KMS-11 (cell line): ENCODE measurements at regions not wholly inside any gene's neighbourhood (a gene's known extent, or its start where the extent isn't known, plus 50 kb on each side); places are given as distances from the start of the nearest gene placed in this dataset.

ENCODE experiments used
- H2AFZ ChIP-seq: fragments of 200-600 bp; sonication (generic); 2 replicates; pipeline ENCODE4 v1.6.1; 2016; ENCODE audit warnings: antibody characterized with exemption, mixed run types, low read depth
- H3K27ac ChIP-seq: fragments of 200-600 bp; sonication (generic); 2 replicates; pipeline ENCODE4 v1.6.1; 2016; ENCODE audit warnings: mild to moderate bottlenecking, mixed run types
- H3K27me3 ChIP-seq: fragments of 200-600 bp; sonication (generic); 2 replicates; pipeline ENCODE4 v1.6.1; 2017; ENCODE audit warnings: mild to moderate bottlenecking, low read depth, mixed run types, moderate library complexity; ENCODE audit not compliant: insufficient read depth
- H3K36me3 ChIP-seq: fragments of 200-600 bp; sonication (generic); 2 replicates; pipeline ENCODE4 v1.6.1; 2017; ENCODE audit warnings: mild to moderate bottlenecking, mixed run types; ENCODE audit not compliant: insufficient read depth
- H3K4me1 ChIP-seq: fragments of 200-600 bp; sonication (generic); 2 replicates; pipeline ENCODE4 v1.6.1; 2016; ENCODE audit warnings: mild to moderate bottlenecking, low read depth, mixed run types; ENCODE audit not compliant: poor library complexity, severe bottlenecking
- H3K4me2 ChIP-seq: fragments of 200-600 bp; sonication (generic); 2 replicates; pipeline ENCODE4 v1.7.0; 2016; ENCODE audit warnings: mild to moderate bottlenecking, mixed run types
- H3K4me3 ChIP-seq: fragments of 200-600 bp; sonication (generic); IDR thresholded peaks from 2 replicates; pipeline ENCODE4 v1.6.1; 2017; ENCODE audit warnings: low read depth, low read length, mixed read lengths; ENCODE audit not compliant: insufficient read depth
- H3K79me2 ChIP-seq: fragments of 200-600 bp; sonication (generic); 2 replicates; pipeline ENCODE4 v1.6.1; 2016; ENCODE audit warnings: low read depth, mixed run types; ENCODE audit not compliant: insufficient read depth
- H3K9ac ChIP-seq: fragments of 200-600 bp; sonication (generic); 2 replicates; pipeline ENCODE4 v1.6.1; 2016; ENCODE audit warnings: mild to moderate bottlenecking, mixed run types
- H4K20me1 ChIP-seq: fragments of 200-600 bp; sonication (generic); 2 replicates; pipeline ENCODE4 v1.6.1; 2016; ENCODE audit warnings: mild to moderate bottlenecking, mixed run types; ENCODE audit not compliant: insufficient read depth
- TF ChIP-seq, protein P1 (sequence below): fragments of 200-600 bp; sonication (generic); conservative IDR thresholded peaks from 2 replicates; pipeline ENCODE4 v1.6.1; 2017; ENCODE audit warnings: low read depth, mild to moderate bottlenecking, antibody characterized with exemption, low read length, moderate library complexity, mixed read lengths

DNA sequence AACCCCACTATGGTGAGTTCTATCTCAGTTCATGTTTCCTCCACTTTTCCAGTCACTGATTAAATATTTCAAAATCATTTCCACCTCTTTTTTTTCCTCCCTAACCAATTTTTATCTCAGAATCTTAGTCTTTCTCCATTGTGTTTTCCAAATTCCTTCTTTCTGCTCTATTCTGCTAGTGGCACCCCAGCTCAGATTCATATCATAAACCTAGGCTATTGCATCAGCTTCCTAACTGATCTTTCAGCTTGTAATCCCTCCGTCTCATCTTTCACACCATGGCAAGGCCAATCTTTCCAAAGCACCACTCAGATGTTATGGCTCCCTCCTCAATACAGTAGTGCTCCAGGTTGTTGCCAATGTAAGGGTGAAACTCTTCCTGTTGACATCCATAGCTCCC is 631.9 kb downstream of the PLPP3 start:
- Histone ChIP-seq H3K27me3 (no peaks in the 10 kb centered on the region), H3K4me2 (no peak overlapping the region), H2AFZ (no peak overlapping the region), H3K4me3 (no peak overlapping the region), H3K27ac (no peak overlapping the region), H3K4me1 (no peaks in the 10 kb centered on the region), H3K9ac (no peak overlapping the region), H3K36me3 (no peaks in the 10 kb centered on the region), H4K20me1 (no peaks in the 10 kb centered on the region), H3K79me2 (no peaks in the 10 kb centered on the region)
- TF ChIP-seq, protein P1, sequence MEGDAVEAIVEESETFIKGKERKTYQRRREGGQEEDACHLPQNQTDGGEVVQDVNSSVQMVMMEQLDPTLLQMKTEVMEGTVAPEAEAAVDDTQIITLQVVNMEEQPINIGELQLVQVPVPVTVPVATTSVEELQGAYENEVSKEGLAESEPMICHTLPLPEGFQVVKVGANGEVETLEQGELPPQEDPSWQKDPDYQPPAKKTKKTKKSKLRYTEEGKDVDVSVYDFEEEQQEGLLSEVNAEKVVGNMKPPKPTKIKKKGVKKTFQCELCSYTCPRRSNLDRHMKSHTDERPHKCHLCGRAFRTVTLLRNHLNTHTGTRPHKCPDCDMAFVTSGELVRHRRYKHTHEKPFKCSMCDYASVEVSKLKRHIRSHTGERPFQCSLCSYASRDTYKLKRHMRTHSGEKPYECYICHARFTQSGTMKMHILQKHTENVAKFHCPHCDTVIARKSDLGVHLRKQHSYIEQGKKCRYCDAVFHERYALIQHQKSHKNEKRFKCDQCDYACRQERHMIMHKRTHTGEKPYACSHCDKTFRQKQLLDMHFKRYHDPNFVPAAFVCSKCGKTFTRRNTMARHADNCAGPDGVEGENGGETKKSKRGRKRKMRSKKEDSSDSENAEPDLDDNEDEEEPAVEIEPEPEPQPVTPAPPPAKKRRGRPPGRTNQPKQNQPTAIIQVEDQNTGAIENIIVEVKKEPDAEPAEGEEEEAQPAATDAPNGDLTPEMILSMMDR = no peak

DNA sequence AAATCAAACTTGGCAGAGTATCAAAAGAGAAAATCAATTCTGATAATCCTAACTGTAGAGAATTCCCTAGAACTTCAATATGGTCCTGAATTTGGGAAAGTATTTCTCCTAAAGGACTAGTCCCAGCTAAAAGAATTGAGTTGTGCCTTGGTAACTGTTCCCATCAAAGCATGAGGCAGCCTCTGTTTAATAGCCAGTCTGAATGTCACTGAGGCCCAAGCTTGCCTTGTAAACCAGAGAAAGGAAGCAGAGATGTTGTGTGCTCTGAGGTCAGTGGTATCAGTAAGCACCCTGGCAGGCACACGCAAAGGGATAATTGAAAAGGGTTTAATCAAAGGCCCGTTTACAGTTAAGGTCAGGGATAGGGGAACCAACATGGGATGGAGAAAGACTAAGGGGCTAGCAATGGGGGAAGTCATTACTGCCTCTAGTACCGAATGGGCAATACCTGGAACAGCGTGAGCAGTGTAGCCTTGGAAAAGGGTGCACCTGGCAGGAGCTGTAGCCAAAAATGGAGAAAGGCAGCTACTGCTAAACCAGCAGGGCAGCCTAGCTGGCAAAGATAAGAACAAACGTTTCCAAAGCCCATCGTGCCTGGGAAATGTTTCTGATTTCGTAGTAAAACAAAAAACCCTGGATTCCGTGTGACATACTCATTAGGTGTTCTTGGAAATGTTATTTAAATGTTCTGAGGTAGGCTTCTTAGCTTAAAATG is 635.5 kb downstream of the PLPP3 start:
- Histone ChIP-seq H3K36me3 (no peaks in the 10 kb centered on the region), H4K20me1 (no peaks in the 10 kb centered on the region), H2AFZ (no peak overlapping the region), H3K4me2 (no peak overlapping the region), H3K27me3 (no peaks in the 10 kb centered on the region), H3K4me1 (no peaks in the 10 kb centered on the region), H3K27ac (no peak overlapping the region), H3K9ac (no peak overlapping the region), H3K79me2 (no peaks in the 10 kb centered on the region), H3K4me3 (no peak overlapping the region)
- TF ChIP-seq, protein P1 = no peak

DNA sequence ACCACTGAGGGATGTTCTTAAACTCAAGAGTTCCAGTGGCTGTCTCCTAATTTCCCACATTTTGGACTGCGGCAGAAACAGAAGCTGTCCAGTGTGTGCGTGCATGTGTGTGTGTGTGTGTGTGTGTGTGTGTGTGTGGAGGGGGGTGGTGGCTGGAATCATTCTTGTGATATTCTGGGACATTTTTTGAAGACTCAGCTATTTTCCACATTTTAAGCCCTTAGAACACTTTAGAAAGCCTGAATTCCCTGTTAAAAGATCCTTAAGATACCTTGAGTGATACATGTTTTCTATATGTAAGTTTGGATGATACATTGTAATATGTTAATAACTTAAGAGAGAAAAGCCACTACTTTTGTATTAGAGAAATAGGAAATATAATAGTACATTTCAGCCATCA is 636.4 kb downstream of the PLPP3 start:
- H3K4me2 ChIP-seq = no peak overlapping the region
- TF ChIP-seq, protein P1 = no peak
- no peaks in the 10 kb centered on the region for H3K36me3 ChIP-seq
- H3K27ac ChIP-seq = no peak overlapping the region
- H3K79me2 ChIP-seq = no peaks in the 10 kb centered on the region
- no peak overlapping the region for H3K9ac ChIP-seq
- H2AFZ ChIP-seq = no peak overlapping the region
- H3K4me3 ChIP-seq = no peak overlapping the region
- H3K4me1 ChIP-seq = no peaks in the 10 kb centered on the region
- H3K27me3 ChIP-seq = no peaks in the 10 kb centered on the region
- H4K20me1 ChIP-seq = no peaks in the 10 kb centered on the region

DNA sequence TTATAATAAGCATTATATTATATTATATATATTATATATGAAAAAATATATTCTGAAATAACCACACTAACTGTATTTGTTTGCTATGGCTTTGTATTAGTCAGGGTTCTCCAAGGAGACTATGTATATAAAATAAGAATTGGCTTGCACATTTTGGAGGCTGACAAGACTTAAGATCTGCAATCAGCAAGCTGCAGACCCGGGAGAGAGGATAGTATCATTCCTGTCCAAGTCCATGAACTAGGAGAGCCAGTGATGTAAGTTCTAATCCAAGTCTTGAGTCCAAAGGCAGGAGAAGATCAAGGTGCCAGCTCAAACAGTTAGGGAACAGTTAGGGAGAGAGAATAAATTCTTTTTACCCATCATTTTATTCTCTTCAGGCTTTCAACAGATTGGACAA is 639.5 kb downstream of the PLPP3 start:
- Histone ChIP-seq H3K36me3 (no peaks in the 10 kb centered on the region), H4K20me1 (no peaks in the 10 kb centered on the region), H3K4me1 (no peaks in the 10 kb centered on the region), H3K27me3 (no peaks in the 10 kb centered on the region), H3K4me3 (no peak overlapping the region), H3K27ac (no peak overlapping the region), H3K9ac (no peak overlapping the region), H3K4me2 (no peak overlapping the region), H3K79me2 (no peaks in the 10 kb centered on the region), H2AFZ (no peak overlapping the region)
- TF ChIP-seq, protein P1 = no peak
